ENCODE measurements at regions not wholly inside any gene's neighbourhood (a gene's known extent, or its start where the extent isn't known, plus 50 kb on each side); places are given as distances from the start of the nearest gene placed in this dataset.
"Not testable (repeated sequence)": the region's sequence is repeated elsewhere in the genome, so short reads cannot be mapped to it uniquely, and the experiment has no call there.

DNA sequence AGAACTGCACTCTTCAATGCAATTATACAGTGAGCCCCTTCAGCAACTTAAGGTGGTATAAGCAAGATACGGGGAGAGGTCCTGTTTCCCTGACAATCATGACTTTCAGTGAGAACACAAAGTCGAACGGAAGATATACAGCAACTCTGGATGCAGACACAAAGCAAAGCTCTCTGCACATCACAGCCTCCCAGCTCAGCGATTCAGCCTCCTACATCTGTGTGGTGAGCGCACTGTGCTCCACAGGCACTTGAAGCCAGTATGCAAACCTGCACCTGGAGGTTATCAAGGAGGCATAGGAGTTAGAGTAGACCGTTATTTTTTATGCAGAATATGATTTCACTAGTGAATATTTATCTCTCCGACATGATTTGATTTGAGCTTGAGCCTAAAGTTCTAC lies 152.2 kb upstream of the OR4E1 start:
- DNase-seq (ENCODE audit: low spot score) = no peak

DNA sequence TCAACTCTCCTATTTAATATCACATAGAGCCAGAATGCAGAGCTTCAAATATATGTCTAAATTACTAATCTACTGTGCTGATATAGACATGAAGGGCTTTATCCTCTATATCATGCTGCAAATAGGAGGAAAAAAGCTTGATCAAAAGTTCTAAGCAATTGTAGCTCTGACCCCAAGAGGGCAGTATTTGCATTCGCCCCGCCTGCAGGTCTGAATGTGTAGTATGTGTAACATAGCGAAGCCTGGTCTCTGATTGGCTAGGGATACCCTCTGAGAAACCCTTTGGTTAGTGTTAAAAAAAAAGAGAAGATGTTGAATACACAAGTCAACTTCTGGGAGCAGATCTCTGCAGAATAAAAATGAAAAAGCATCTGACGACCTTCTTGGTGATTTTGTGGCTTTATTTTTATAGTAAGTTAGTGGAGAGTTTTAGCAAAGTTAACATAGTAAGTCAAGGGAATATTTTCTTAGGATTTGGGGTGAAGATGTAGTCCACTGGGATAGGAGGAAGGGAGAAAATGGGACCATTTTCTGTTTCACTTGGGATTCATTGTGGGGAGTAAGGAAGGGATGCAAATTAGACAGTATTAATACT lies 151.6 kb upstream of the OR4E1 start:
- no peak for DNase-seq (ENCODE audit: low spot score)

DNA sequence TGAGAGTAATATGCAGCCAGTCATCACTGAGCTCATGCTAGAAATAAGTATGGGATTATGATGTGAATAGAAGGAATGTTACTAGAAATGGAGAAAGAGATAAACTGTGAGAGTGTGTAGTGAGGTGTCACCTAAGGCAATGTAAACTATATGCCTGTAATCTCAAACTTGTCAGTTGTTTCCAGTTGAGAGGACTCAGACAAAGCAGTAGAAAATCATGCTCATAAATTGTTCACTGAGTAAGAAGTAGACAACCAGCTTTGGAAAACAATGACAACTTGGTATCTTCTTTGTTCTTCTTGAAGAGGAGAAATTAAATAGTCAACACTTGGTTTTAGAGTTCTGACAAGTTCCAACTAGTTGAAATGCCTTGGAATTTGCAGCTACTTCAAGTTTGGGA lies 148.5 kb upstream of the OR4E1 start:
- DNase-seq (ENCODE audit: low spot score) = no peak

DNA sequence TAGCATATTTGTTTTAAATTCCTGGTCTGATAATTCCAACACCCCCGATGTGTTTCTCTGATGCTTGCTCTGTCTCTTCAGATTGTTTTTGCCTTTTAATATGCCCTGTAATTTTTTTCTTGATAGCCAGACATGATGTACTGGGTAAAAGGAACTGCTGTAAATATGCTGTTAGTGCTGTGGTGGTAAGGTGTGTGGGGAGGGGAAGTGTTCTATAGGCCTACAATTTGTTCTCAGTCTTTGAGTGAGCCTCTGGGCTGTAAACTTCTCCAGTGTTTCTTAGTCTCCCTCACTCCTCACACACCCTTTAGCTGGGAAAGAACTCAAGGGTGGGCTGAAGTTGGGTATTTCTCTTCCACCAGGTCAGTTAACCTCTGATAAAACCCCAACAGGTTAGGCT lies 147.0 kb upstream of the OR4E1 start:
- DNase-seq (ENCODE audit: low spot score) = no peak

DNA sequence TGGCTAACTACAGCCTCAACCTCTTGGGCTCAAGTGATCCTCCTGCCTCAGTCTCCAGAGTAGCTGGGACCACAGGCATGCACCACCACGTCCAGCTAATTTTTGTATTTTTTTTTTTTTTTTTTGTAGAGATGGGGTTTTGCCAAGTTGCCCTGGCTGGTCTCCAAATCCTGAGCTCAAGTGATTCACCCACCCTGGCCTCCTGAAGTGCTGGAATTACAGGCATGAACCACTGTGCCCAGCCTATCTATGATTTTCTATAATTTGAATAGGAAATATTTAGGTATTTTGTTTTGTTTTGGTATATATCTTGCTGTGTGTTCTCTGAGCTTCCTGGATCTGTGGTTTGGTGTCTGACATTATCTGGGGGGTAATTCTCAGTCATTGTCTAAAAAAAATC lies 146.3 kb upstream of the OR4E1 start:
- not testable (repeated sequence) for DNase-seq (ENCODE audit: low spot score)

DNA sequence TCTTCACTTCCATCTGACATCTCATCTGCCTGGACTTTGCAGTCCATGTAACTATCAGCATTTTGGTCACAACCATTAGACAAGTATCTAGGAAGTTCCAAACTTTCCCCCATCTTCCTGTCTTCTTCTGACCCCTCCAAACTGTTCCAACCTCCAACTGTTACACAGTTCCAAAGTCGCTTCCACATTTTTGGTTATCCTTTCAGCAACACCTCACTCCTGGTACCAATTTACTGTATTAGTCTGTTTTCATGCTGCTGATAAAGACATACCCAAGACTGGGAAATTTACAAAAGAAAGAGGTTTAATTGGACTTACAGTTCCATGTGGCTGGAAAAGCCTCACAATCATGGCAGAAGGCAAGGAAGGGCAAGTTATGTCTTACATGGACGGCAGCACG lies 143.4 kb upstream of the OR4E1 start:
- not testable (repeated sequence) for DNase-seq (ENCODE audit: low spot score)

DNA sequence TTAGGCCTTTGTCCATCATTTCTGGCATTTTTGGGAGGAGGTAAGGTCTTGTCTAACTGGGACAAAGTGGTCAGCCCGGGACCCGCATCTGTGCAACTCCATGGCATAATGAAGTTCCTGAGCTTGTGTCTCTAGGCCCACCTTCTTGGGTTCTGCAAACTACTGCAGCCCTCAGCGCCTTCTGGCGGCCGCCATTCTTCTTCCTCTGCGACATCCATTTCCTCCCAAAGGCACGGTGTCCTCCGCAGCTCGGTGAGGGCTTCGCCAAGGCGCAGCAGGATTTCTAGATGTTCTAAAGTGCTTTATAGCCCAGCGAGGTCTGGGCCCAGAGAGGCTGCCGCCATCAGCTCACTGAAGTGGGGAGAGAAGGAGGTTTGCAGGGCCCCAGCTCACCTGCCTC lies 134.4 kb upstream of the OR4E1 start:
- no peak for DNase-seq (ENCODE audit: low spot score)

DNA sequence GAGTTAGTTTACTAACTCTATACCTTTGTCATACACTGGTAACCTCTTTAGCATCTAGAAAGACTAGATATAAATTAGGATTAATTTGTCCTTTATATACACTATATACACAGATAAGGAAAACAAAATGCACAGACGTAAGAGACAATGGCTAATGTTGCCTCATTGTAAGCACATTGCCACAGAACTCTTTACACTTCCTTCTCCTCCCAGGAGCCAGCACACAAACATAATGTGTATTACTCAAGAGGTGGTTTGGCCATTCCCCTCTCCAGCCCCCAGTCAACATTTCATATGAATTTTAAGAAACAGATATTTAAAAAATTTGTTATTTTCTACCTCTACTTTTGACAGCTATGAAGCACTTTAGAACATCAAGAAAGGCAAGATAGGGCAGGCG lies 131.4 kb upstream of the OR4E1 start:
- no peak for DNase-seq (ENCODE audit: low spot score)

DNA sequence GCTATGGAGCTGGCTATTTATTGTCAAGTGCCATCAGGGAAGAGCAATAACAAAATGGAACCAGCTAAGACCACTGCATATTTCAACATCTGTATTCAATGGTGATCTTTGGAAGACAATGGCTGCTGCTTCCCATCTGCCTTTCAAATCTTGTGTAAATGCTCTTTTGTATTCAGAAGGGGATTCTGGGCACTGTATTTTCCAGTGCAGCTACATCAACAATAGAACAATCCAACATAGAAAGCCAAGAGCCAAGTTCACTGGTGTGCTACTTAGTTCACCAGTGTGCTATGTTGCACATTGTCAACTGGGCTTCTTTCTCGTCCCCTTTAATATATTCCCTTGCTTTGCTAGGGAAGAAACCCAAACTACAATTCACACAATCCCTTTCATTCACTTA lies 128.8 kb upstream of the OR4E1 start:
- DNase-seq (ENCODE audit: low spot score) = no peak

DNA sequence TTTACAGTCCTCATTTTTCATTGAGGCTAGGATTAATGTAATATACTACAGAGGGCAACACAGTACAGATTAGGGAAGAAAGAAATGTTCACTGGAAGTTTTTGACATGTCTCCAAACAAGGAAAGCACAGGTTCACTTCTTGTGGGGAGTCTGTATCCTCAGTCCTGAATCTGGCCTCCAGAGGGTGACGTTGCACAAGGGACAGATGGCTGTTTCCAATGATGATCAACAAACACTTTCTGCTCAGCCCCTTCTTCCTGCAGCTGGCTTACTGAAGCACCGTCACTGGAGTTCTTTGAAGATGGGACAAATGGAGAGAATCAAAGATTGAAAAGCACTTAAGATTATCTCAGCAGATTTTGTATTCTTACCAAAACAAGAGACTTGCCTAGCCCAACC lies 123.3 kb upstream of the OR4E1 start:
- DNase-seq (ENCODE audit: low spot score) = no peak

DNA sequence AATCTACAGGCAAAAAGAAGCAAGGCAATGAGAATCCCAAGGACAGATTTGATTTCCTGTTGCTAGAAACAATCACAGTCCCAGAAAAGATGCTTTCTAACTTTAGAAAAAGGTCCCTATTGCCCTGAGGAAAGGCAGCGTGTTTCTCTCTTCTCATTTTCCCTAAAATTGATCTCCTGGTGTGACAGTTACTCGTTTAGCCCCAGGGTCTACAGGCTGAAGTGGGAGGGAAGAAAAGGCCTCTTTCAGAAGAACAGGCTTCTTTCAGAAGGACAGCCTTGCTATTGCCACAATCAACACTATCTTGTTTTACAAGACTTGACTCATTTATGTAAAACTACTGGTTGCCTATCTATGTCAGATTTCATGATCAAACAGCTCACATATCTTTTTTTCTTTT lies 121.8 kb upstream of the OR4E1 start:
- DNase-seq (ENCODE audit: low spot score) = no peak

DNA sequence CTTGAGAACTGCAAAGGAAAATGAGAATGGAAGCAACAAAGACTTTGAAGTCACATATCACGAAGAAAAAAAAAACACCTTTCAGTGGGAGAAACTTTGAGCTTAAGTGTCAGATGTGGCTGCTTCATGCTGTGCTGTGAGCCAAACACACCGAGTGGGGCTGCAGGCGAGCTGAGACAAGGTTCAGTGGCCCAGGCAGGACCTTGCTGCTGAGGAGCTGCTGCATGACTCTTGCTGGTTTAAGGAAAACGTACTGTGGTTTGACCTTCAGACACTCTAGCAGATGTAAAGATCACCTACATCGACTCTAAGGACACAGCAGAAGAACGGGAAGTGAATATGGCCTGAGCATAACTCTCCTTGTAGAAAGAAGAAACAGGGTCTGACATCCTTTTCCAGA lies 118.1 kb upstream of the OR4E1 start:
- no peak for DNase-seq (ENCODE audit: low spot score)

DNA sequence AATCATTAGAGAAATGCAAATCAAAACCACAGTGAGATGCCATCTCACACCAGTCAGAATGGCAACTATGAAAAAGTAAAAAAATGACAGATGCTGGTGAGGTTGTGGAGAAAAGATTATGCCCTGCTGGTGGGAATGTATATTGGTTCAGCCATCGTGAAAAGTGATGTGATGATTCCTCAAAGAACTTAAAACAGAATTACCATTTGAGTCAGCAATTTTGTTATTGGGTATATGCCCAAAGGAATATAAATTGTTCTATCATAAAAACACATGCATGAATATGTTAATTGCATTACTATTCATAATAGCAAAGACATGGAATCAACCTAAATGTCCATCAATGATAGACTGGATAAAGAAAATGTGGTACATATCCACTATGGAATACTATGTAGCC lies 115.1 kb upstream of the OR4E1 start:
- not testable (repeated sequence) for DNase-seq (ENCODE audit: low spot score)

DNA sequence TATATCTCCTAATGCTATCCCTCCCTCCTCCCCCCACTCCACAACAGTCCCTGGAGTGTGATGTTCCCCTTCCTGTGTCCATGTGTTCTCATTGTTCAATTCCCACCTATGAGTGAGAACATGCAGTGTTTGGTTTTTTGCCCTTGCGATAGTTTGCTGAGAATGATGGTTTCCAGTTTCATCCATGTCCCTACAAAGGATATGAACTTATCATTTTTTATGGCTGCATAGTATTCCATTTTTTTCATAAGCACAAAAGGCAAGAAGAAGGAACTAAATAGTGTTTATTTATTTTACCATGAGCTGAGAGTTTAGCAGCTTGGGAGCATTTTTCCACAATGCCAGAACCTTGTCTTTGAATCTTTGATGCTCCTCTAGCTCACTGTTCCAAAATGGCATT lies 113.6 kb upstream of the OR4E1 start:
- not testable (repeated sequence) for DNase-seq (ENCODE audit: low spot score)

DNA sequence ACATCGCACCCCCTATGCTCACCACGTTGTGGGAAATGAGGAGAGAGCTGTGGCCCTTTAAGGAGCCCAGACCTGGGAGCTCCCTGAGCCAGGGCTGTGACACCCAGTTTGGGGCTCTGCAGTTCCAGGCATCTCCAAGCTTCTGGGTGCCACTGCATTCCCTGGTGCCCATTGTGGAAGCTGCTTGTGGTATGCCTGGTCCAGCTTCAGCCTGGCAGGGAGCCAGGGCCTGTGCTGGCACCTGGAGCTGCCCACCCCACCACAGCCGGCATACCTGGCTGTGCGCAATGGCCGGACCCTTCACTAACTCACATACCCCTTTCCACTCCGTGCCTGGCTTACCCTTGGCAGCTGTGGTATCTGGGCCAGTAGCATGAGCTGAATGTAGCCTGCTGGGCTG lies 107.9 kb upstream of the OR4E1 start:
- no peak for DNase-seq (ENCODE audit: low spot score)

DNA sequence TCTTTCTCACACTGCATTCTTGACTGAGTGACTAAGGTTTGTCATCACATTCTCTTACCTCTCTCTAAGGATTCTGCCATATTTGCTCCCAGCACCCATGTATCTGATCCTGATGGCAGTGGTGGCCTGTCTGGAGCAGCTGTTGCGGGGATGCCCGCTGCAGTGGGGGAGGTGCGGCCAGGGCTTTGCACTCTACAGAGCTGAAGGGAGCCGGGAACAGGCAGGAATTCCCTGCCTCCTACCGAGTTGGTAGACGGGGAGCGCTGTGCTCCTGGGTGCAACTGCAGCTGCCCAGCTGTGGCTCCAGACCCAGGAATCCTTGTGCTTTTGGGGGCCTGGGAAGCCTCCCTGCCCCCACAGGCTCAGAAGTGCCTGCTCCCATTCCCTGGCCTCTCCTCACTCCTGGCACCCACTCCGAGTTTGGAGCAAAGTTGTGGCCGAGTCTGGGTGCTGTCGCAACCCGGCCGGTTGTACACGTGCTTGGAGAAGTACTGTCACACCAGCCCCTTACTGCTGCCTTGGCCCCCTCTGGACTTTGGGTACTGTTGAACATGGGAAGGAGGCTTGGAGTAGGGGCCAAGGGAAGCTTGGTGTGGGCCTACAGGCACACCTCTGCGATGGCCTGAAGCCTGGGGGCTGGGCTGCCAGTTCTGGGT lies 106.9 kb upstream of the OR4E1 start:
- no peak for DNase-seq (ENCODE audit: low spot score)

DNA sequence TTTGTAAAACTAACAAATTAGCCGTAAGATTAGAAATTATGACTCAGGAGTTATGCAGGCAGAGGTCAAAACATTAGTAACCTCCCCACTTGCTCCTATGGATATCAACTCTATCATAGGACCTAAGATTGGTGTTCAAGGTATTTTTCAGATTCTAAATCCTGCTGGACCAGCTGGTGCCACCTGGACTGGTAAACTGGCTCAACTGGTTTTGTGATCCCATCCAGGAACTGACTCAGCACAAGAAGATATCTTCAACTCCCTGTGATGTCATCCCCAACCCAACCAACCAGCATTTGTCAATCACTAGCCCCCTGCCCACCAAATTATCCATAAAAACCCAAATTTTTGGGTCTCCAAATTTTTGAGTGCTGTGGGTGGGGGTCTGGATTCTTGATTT lies 98.1 kb upstream of the OR4E1 start:
- DNase-seq (ENCODE audit: low spot score) = no peak

DNA sequence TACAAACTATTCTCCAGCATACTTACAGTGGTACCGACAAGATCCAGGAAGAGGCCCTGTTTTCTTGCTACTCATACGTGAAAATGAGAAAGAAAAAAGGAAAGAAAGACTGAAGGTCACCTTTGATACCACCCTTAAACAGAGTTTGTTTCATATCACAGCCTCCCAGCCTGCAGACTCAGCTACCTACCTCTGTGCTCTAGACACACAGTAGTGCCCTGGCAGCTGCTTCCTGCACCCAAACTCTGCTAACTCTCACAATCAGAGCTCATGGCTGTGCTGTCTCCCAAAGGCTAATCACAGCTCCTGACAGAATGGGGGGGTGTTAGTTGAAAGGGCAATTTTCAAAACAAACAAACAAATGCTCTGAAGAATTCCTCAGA lies 95.2 kb upstream of the OR4E1 start:
- DNase-seq (ENCODE audit: low spot score) = no peak

DNA sequence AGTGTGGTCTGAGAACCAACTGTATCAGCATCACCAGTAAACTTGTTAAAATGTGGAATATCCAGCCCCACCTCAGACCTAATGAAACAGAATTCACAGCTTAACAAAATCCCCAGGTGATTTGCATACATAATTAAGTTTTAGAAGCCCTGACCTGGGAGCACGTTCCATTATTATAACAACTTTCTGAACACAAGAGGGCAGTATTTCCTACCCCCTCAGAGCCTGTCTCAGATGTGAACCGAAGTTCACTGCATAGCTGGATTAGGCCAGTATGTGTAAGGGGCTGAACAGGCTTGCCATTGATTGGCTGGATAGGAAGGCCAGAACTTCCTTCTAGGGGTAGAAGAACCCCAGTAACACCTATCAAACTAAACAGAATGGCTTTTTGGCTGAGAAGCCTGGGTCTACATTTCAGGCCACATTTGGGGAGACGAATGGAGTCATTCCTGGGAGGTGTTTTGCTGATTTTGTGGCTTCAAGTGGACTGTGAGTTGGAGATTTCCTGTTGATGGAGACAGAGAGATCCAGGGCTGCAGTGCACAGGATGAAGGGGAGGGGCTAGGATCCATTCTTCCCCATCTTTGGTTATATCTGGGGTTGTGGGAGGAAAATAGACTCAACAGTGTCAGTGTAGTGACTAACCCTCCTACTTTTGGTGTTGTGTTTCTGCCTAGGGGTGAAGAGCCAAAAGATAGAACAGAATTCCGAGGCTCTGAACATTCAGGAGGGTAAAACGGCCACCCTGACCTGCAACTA lies 94.7 kb upstream of the OR4E1 start:
- peak; percentile 8 for DNase-seq (ENCODE audit: low spot score)

DNA sequence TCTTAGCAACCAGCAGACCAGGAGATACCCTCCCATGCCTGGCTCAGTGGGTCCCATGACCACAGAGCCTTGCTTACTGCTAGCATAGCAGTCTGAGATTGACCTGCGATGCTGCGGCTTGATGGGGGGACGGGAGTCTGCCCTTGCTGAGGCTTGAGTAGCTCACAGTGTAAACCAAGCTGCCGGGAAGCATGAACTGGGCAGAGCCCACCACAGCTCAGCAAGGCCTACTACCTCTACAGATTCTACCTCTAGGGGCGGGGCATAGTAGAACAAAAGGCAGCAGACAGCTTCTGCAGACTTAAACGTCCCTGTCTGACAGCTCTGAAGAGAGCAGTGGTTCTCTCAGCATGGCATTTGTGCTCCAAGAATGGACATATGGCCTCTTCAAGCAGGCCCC lies 86.7 kb upstream of the OR4E1 start:
- DNase-seq (ENCODE audit: low spot score) = not testable (repeated sequence)

DNA sequence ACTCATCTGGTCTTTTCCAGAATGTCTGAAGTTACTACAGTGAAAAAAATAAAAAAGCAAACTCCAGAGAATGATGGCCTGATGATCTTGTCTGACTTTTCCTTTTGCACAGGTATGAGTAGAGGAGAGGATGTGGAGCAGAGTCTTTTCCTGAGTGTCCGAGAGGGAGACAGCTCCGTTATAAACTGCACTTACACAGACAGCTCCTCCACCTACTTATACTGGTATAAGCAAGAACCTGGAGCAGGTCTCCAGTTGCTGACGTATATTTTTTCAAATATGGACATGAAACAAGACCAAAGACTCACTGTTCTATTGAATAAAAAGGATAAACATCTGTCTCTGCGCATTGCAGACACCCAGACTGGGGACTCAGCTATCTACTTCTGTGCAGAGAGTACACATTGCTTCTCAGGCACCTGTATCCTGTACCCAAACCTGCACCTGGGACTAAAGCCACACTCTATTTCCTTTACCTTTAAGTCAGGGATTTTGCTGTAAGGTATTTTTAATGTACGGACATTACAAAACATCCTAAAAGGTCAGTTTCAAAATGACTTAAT lies 75.8 kb upstream of the OR4E1 start:
- DNase-seq (ENCODE audit: low spot score) = no peak

DNA sequence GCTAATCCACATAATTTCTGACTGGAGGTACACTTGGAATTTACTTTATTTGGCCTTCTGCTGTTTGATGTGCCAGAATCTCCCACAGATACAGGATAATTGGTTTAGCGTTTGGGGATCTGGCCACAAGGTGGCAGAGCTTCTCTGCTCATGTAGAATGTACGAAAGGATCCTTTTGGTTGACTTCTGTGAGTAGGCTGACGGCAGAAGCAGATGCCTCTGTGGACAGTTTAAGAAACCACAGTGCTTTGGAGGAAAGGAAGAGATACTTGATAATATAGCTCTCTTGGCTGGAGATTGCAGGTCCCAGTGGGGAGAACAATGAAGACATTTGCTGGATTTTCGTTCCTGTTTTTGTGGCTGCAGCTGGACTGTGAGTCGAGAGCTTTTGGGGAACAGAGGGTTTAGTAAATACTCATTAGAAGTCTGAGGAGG lies 75.3 kb upstream of the OR4E1 start:
- DNase-seq (ENCODE audit: low spot score) = peak; percentile 47

DNA sequence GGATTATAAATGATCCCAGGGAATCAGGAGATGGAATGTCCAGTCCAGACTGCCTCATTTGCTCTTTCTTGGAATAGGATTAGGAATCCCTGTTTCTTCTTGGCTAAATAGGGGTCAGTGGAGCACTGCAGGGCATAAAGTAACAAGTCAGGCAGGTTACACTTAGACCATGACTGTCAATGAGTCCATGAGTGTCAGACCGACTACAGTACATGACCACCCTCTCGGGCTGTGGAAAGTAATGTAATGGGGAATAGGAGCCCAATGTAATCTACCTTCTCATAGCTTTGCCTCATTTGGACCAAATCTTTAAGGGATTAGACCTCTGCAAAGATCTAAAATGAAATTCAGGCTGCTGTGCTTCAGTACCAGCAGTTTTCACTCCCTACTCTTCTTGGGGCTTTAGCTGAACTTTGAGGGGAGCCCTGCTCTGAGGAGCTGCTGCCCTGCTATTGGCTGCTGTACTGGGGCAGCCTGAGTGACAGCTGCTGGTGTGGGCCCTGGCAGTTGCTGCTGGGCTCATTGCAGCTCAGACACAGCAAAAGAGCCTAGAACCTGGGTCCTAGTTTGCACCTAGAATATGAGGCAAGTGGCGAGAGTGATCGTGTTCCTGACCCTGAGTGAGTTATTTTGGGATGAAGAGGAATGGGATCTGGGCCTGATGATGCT lies 62.2 kb upstream of the OR4E1 start:
- DNase-seq (ENCODE audit: low spot score) = no peak
